HUES6 (cell line): ENCODE measurements at regions not wholly inside any gene's neighbourhood (a gene's known extent, or its start where the extent isn't known, plus 50 kb on each side); places are given as distances from the start of the nearest gene placed in this dataset.

ENCODE experiments used
- H3K27ac ChIP-seq: 2 replicates; pipeline ENCODE4 v1.7.0; 2013; ENCODE audit warnings: low read depth, mild to moderate bottlenecking, low read length, inconsistent platforms
- H3K27me3 ChIP-seq: 2 replicates; pipeline ENCODE4 v1.6.1; 2013; ENCODE audit warnings: low read length; ENCODE audit not compliant: control insufficient read depth, insufficient read depth
- H3K36me3 ChIP-seq: 2 replicates; pipeline ENCODE4 v1.6.1; 2013; ENCODE audit warnings: low read length; ENCODE audit not compliant: control insufficient read depth, insufficient read depth
- H3K4me1 ChIP-seq: 2 replicates; pipeline ENCODE4 v1.6.1; 2013; ENCODE audit warnings: low read length; ENCODE audit not compliant: control insufficient read depth, insufficient read depth
- H3K4me3 ChIP-seq: 2 replicates; pipeline ENCODE4 v1.5.1; 2013; ENCODE audit warnings: low read depth, low read length
- H3K9ac ChIP-seq: one replicate; pipeline ENCODE4 v1.6.1; 2013; ENCODE audit warnings: mild to moderate bottlenecking, low read length
- H3K9me3 ChIP-seq: 2 replicates; pipeline ENCODE4 v1.6.1; 2013; ENCODE audit warnings: low read depth, low read length; ENCODE audit not compliant: control insufficient read depth, insufficient read depth

DNA sequence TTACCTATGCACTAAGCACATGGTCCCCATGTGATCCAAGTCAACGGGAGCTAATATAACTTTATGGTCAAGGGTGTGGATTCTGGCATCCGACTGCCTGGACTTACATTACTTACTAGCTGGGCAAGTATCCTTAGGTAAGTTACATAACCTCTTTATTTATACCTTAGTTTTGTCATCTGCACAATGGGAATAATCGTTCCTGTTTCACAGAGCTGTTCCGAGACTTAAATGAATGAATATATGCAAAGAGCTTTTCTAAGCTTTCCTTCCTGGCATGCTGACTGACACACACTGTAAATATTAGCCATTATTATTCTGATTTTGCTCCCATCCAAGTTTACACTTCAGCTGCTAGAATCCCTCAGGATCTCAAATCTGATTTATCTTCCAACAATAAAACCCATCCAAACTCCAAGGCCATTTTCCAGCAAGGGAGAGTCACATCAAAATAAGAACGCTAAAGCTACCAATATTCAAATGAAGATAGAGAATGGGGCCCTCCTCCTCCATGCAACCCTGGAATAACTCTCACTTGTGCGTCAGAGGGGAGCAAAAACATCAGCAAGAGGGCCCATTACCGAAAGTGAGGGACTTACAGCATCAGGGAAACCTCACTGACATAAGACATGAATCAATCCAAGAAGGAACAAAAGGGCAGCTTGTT is 115.6 kb upstream of the KAZN start:
- Histone ChIP-seq H3K9me3 (no peaks in the 10 kb centered on the region), H3K27ac (no peak overlapping the region), H3K36me3 (no peaks in the 10 kb centered on the region), H3K4me3 (no peak overlapping the region), H3K4me1 (no peaks in the 10 kb centered on the region), H3K9ac (no peak overlapping the region), H3K27me3 (peaks cover 27% of the 10 kb centered on the region)

- Histone ChIP-seq H3K27ac (no peak overlapping the region), H3K36me3 (no peaks in the 10 kb centered on the region), H3K9ac (no peak overlapping the region), H3K4me3 (no peak overlapping the region), H3K4me1 (no peaks in the 10 kb centered on the region), H3K27me3 (peaks cover 19% of the 10 kb centered on the region; the same call in 1 of the 2 replicates), H3K9me3 (no peaks in the 10 kb centered on the region)
Observed at GRCh38 chr1:14485285-14485684, 113.2 kb upstream of the KAZN start.

DNA sequence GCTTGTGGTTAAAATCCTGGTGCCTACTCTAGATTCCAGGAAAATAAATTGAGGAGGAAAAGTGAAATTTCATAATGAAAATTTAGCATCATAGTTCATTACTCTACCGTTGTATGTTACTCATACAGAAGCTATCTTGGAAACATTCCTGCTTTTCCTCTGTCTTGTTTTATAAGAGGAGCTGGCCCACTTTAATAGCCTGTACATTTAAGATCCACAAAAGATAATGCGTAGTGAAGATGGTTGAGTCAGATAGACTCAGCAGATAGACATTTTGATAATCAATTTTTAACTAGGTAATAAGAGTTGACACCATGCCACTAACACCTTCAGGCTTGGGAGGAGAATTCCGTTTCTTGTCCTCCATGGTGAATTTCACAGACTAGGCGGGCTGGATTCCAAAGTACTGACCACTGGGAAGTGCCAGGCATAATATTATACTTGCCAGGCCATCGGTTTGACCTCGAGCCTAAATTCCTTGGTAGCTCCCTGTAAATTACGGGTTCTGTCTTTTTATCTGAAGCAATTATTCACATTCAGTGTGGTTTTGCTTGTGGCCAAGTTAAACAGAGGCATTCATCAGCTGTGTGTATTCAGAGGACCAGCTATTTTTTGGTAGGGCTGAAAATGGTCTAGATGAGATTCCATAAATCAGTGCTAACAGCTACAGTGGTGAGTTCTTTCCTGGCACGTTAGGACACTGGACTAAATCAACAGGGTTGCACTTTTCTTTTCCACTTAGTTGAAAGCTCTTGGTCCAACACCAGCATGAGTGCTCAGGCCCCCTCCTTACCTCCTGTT is 111.9 kb upstream of the KAZN start:
- no peak overlapping the region for H3K9ac ChIP-seq
- H3K27me3 ChIP-seq, result peaks cover 19% of the 10 kb centered on the region; the same call in 1 of the 2 replicates
- no peaks in the 10 kb centered on the region for H3K4me1 ChIP-seq
- no peak overlapping the region for H3K4me3 ChIP-seq
- no peaks in the 10 kb centered on the region for H3K36me3 ChIP-seq
- H3K27ac ChIP-seq, result no peak overlapping the region
- H3K9me3 ChIP-seq, result no peaks in the 10 kb centered on the region

- Histone ChIP-seq H3K9me3 (no peaks in the 10 kb centered on the region), H3K27me3 (peaks cover 27% of the 10 kb centered on the region), H3K4me3 (no peak overlapping the region), H3K9ac (no peak overlapping the region), H3K4me1 (no peaks in the 10 kb centered on the region), H3K36me3 (no peaks in the 10 kb centered on the region), H3K27ac (no peak overlapping the region)
Observed at GRCh38 chr1:14487671-14488070, 110.8 kb upstream of the KAZN start.

- no peak overlapping the region for H3K4me3 ChIP-seq
- no peaks in the 10 kb centered on the region for H3K36me3 ChIP-seq
- no peaks in the 10 kb centered on the region for H3K4me1 ChIP-seq
- peaks cover 40% of the 10 kb centered on the region for H3K27me3 ChIP-seq
- H3K27ac ChIP-seq, result no peak overlapping the region
- no peak overlapping the region for H3K9ac ChIP-seq
- no peaks in the 10 kb centered on the region for H3K9me3 ChIP-seq
Observed at GRCh38 chr1:14494911-14495310, 103.6 kb upstream of the KAZN start.

DNA sequence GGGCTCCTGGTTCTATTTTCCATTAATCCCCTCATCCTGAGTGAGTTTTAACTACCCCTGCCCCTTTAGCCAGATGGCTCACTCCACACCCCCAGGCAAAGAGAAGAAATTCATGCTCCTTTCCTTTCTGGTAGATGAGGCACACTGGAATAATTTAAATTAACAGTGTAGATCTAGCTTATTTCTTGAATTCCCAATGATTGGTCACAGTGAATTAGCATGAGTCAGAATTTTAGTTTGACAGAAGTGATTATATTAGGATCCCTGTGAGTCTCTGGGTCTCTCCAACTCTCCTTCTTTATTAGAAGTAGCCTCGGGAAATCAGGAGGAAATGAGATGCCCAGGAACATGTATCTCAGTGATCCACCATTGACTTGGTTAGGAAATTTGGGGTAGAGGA is 103.1 kb upstream of the KAZN start:
- Histone ChIP-seq H3K9ac (no peak overlapping the region), H3K4me1 (no peaks in the 10 kb centered on the region), H3K36me3 (no peaks in the 10 kb centered on the region), H3K27ac (no peak overlapping the region), H3K9me3 (no peaks in the 10 kb centered on the region), H3K27me3 (peaks cover 40% of the 10 kb centered on the region), H3K4me3 (no peak overlapping the region)

DNA sequence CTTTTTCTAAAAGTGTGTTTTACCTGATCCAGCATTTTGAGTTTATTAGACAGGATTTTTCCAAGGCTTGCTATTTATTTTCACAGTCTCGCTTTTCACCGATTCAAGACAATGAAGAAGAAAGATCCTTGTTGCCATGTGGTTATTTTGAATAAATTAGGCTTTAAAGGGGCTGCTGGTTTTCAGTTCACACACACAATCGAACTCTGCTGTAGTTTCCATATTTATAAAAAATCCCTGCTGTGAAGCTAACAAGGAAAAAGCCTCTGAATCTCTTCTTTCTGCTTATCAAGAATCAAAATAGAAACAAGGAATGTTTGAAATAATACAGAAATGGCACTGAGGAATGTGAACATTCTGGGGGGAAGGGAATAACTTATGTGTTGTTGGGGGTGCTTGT is 102.5 kb upstream of the KAZN start:
- Histone ChIP-seq H3K4me1 (no peaks in the 10 kb centered on the region), H3K36me3 (no peaks in the 10 kb centered on the region), H3K9ac (no peak overlapping the region), H3K27me3 (peaks cover 40% of the 10 kb centered on the region), H3K27ac (no peak overlapping the region), H3K4me3 (no peak overlapping the region), H3K9me3 (no peaks in the 10 kb centered on the region)

DNA sequence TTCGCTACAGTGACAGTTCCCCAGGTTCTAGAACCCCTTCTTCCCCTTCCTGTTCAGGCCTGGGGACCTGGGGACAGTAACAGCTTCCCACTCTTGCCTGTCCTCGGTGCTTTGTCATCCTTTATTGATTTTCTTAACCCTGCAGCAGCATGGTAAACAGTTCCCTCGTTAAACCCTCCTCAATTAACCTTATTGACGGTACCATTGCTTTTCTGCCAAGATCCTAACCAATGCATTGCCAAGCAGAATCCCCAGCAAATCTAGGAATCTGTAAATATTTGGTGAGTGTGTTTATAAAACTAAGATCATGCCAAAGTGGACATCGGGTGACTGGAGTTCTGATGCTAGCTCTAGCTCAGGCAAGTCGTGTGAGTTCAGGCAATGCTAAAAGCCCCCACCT is 99.6 kb upstream of the KAZN start:
- no peak overlapping the region for H3K4me3 ChIP-seq
- H3K27me3 ChIP-seq, result peaks cover 24% of the 10 kb centered on the region
- no peaks in the 10 kb centered on the region for H3K4me1 ChIP-seq
- H3K36me3 ChIP-seq, result no peaks in the 10 kb centered on the region
- no peak overlapping the region for H3K9ac ChIP-seq
- H3K27ac ChIP-seq, result no peak overlapping the region
- H3K9me3 ChIP-seq, result no peaks in the 10 kb centered on the region

DNA sequence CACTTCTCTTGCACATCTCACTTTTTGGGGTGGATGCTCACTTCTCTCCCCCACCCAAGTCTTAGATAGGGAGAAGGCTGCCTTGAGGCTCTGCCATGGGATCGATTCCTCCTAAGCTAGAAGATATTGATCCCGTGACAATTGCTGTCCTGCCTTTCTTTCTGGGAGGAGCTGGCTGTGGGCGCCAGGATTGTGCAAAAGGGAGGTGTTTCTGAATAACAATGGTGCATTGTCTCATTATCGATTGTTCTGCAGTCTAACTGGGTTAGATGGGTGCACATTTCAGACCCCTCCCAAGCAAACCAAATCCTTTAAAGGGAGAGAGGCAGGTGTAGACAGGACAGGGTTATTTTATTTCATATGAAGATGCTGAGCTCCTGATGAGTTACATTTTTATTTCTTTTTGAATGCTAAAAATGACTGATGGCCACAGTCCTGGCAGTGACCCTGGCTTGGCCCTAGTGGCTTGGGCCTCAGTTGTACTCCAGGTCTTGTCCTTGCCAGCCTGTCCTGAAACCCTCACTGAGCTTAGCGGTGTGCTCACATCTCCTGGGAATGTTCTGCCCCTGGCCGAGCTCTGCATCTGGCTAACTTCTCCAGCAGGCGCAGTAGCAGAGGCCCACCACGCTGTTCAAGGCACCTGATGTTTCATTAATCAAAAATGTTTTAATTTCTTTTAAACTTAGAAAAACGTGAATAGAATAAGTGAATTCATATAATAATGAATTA is 99.0 kb upstream of the KAZN start:
- Histone ChIP-seq H3K4me1 (no peaks in the 10 kb centered on the region; the same call in 1 of the 2 replicates), H3K36me3 (no peaks in the 10 kb centered on the region), H3K4me3 (no peak overlapping the region), H3K9ac (no peak overlapping the region), H3K9me3 (no peaks in the 10 kb centered on the region), H3K27ac (no peak overlapping the region), H3K27me3 (peaks cover 20% of the 10 kb centered on the region)

DNA sequence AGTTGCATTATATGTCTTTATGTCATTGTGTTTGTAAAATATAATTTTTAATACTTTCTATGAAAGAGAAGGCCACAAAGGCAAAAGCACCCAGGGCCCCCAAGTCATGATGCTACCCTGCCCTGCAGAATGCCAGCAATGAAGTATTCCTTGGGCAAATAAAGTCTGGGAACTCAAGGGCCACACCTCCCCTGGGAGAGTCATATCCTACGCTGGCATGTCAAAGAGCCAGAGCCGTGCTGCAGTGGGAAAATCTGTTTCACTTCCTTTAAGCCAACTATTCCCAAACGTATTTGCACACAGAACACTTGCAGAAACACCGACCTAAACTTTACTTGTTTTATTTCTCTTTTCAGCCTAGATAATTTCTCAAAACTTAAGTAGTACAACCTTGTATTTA is 98.4 kb upstream of the KAZN start:
- H3K36me3 ChIP-seq, result no peaks in the 10 kb centered on the region
- H3K27ac ChIP-seq, result no peak overlapping the region
- no peak overlapping the region for H3K4me3 ChIP-seq
- peaks cover 2% of the 10 kb centered on the region; the same call in 1 of the 2 replicates for H3K4me1 ChIP-seq
- H3K9me3 ChIP-seq, result no peaks in the 10 kb centered on the region
- peaks cover 22% of the 10 kb centered on the region for H3K27me3 ChIP-seq
- no peak overlapping the region for H3K9ac ChIP-seq

DNA sequence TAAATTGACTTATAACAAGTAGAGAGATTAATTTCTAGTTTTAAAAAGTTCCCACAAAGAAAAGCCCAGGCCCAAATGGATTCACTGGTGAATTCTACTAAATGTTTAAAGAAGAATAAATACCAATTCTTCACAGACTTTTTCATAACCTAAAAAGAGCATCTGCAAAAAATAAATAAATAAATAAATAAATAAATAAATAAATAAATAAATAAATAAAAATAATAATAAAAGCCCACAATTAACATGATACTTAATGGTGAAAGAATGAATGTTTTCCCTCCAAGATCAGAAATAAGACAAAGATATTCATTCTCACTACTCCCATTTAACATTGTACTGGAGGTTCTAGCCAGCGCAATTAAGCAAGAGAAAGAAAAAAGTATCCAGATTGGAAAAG is 97.6 kb upstream of the KAZN start:
- Histone ChIP-seq H3K36me3 (no peaks in the 10 kb centered on the region), H3K27ac (no peak overlapping the region), H3K4me1 (peaks cover 2% of the 10 kb centered on the region; the same call in 1 of the 2 replicates), H3K9me3 (no peaks in the 10 kb centered on the region), H3K4me3 (no peak overlapping the region), H3K9ac (no peak overlapping the region), H3K27me3 (peaks cover 24% of the 10 kb centered on the region)
